K562 (cell line): ENCODE measurements at regions not wholly inside any gene's neighbourhood (a gene's known extent, or its start where the extent isn't known, plus 50 kb on each side); places are given as distances from the start of the nearest gene placed in this dataset.

Experiments
- CEBPB ChIP-seq: fragments of 450-650 bp; IDR thresholded peaks from 2 replicates; pipeline ENCODE4 v1.6.1; 2016; ENCODE audit warnings: missing genetic modification characterization, missing compliant biosample characterization
- CEBPG ChIP-seq, 3 experiments: fragments of 200-800 bp in 1 of 3; sonication (Bioruptor generic) in 1 of 3; sonication (generic) in 1 of 3; formaldehyde crosslinking in 1 of 3; IDR thresholded peaks in 2 of 3; conservative IDR thresholded peaks in 1 of 3; 2 replicates each; pipeline versions ENCODE4 v1.6.1 to v1.8.0; 2016 to 2022; ENCODE audit warnings: missing compliant biosample characterization in 2 of 3, missing genetic modification characterization in 2 of 3, mild to moderate bottlenecking in 1 of 3, missing genetic modification reagents in 1 of 3
- CTBP1 ChIP-seq: fragments of 450-650 bp; IDR thresholded peaks from 2 replicates; pipeline ENCODE4 v1.6.1; 2016; ENCODE audit warnings: borderline replicate concordance
- JUN ChIP-seq, 2 experiments: sonication (generic) in 1 of 2; formaldehyde crosslinking in 1 of 2; IDR thresholded peaks; 2 replicates each; pipeline versions ENCODE4 v1.6.1 to v1.8.0; 2012 to 2022; ENCODE audit warnings: borderline replicate concordance in 2 of 2, mild to moderate bottlenecking in 2 of 2, improper control_type of control experiment in 1 of 2, low read depth in 1 of 2, low read length in 1 of 2, missing genetic modification reagents in 1 of 2
- LCOR ChIP-seq: sonication (generic); formaldehyde crosslinking; IDR thresholded peaks from 2 replicates; pipeline ENCODE4 v1.8.0; 2022; ENCODE audit warnings: mild to moderate bottlenecking, missing genetic modification reagents
- MYBL2 ChIP-seq, 2 experiments: fragments of 450-650 bp in 1 of 2; sonication (generic) in 1 of 2; formaldehyde crosslinking in 1 of 2; IDR thresholded peaks; 2 replicates each; pipeline versions ENCODE4 v1.6.1 to v1.8.1; 2017 to 2022; ENCODE audit warnings: borderline replicate concordance in 1 of 2, inconsistent platforms in 1 of 2, low read depth in 1 of 2, mild to moderate bottlenecking in 1 of 2, missing genetic modification reagents in 1 of 2, moderate library complexity in 1 of 2
- PPARD ChIP-seq: fragments of 250-450 bp; sonication (Bioruptor Pico); IDR thresholded peaks from 2 replicates; pipeline ENCODE4 v1.8.0; 2022; ENCODE audit warnings: inconsistent platforms, mild to moderate bottlenecking, moderate library complexity
- RBBP5 ChIP-seq: fragments of 200-600 bp; sonication (generic); IDR thresholded peaks from 2 replicates; pipeline ENCODE4 v1.6.1; 2012; ENCODE audit warnings: borderline replicate concordance, mild to moderate bottlenecking, low read length, control low read depth, inconsistent platforms; ENCODE audit not compliant: insufficient read depth, poor library complexity, severe bottlenecking
- SMARCE1 ChIP-seq: fragments of 450-650 bp; IDR thresholded peaks from 2 replicates; pipeline ENCODE4 v1.7.1; 2016; ENCODE audit warnings: mild to moderate bottlenecking
- TF ChIP-seq, protein P1 (sequence below), 2 experiments: fragments of 450-650 bp; conservative IDR thresholded peaks; 2 replicates each; pipeline ENCODE4 v1.6.1; 2017; ENCODE audit warnings: mild to moderate bottlenecking in 2 of 2, moderate library complexity in 2 of 2
- TF ChIP-seq, protein P2 (sequence below), 2 experiments: fragments of 450-650 bp in 1 of 2; sonication (generic) in 1 of 2; formaldehyde crosslinking in 1 of 2; IDR thresholded peaks in 1 of 2; conservative IDR thresholded peaks in 1 of 2; 2 replicates each; pipeline versions ENCODE4 v1.6.1 to v1.8.1; 2016 to 2023; ENCODE audit warnings: mild to moderate bottlenecking in 2 of 2, moderate library complexity in 2 of 2, inconsistent platforms in 1 of 2, missing genetic modification reagents in 1 of 2
- TF ChIP-seq, protein P3 (sequence below): fragments of 450-650 bp; IDR thresholded peaks from 2 replicates; pipeline ENCODE4 v1.6.1; 2017; ENCODE audit warnings: mild to moderate bottlenecking, moderate library complexity
- TF ChIP-seq, protein P4 (sequence below): fragments of 450-650 bp; IDR thresholded peaks from 2 replicates; pipeline ENCODE4 v1.6.1; 2016; ENCODE audit warnings: antibody characterized with exemption
- TF ChIP-seq, protein P5 (sequence below): fragments of 450-650 bp; formaldehyde crosslinking; IDR thresholded peaks from 2 replicates; pipeline ENCODE4 v1.4.0; 2020; ENCODE audit warnings: mild to moderate bottlenecking, moderate library complexity
- TF ChIP-seq, protein P6 (sequence below): fragments of 450-650 bp; formaldehyde crosslinking; conservative IDR thresholded peaks from 2 replicates; pipeline ENCODE4 v1.4.0; 2022; ENCODE audit warnings: mild to moderate bottlenecking, missing genetic modification characterization

DNA sequence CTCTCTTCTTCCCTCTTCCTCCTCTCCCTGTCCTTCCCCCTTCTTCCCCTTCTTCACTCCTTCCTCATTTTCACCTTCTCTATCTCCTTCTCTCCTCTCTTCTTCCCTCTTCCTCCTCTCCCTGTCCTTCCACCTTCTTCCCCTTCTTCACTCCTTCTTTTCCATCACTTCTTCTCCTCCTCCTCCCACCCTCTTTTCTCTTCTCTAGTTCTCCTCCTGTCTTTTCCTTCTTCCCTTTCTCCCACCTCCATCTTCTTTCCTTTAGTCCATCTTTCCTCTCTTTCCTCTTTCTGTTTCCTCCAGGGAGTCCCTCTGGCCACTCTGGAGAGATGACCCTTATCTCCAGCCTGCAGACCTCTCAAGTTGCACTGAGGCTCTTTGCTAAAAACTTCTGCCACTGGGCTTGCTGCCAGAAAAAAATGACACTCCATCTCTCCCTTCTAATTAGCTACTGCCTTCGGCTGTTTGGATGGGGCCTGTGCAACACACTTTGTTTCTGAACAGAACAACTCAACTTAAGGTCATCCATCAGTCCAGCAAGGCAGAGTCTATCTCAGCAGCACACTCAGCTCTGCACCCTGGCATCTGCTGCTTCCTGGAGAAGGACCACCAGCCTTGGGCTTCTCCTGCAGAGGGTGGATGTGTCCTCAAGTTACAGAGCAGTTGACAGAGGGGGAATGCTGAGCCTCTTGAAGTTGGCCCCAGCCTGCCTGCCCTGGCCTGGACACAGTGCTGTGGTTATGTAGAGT lies 538.8 kb downstream of the MATN1 start (continued):
- TF ChIP-seq JUN (IDR thresholded peaks at IDR 0.05; ENCODE audit: borderline replicate concordance, low read depth, low read length) (peak; percentile 70), JUN (CRISPR knock-in tag; IDR thresholded peaks at IDR 0.05; ENCODE audit: borderline replicate concordance) (no peak), LCOR (peak; percentile 77), RBBP5 (peak; percentile 59), PPARD (CRISPR knock-in tag) (no peak), MYBL2 (IDR thresholded peaks at IDR 0.05; ENCODE audit: low read depth) (peak; percentile 67; the same call in 1 of the 2 replicates), MYBL2 (CRISPR knock-in tag; IDR thresholded peaks at IDR 0.05; ENCODE audit: borderline replicate concordance) (no peak), CEBPB (0 out of 2 replicates have a peak, but pooled peaks have one; percentile 31), CTBP1 (peak; percentile 98), SMARCE1 (peak; percentile 99), CEBPG (CRISPR knock-in tag; IDR thresholded peaks at IDR 0.05) (no peak), CEBPG (tag; conservative IDR thresholded peaks at IDR 0.05 in 1 of 2, IDR thresholded peaks at IDR 0.05 in 1 of 2) (no peak)
- TF ChIP-seq, protein P1, sequence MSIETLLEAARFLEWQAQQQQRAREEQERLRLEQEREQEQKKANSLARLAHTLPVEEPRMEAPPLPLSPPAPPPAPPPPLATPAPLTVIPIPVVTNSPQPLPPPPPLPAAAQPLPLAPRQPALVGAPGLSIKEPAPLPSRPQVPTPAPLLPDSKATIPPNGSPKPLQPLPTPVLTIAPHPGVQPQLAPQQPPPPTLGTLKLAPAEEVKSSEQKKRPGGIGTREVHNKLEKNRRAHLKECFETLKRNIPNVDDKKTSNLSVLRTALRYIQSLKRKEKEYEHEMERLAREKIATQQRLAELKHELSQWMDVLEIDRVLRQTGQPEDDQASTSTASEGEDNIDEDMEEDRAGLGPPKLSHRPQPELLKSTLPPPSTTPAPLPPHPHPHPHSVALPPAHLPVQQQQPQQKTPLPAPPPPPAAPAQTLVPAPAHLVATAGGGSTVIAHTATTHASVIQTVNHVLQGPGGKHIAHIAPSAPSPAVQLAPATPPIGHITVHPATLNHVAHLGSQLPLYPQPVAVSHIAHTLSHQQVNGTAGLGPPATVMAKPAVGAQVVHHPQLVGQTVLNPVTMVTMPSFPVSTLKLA (conservative IDR thresholded peaks at IDR 0.05): peak in 1 of 2 experiments; percentile 56; a peak in 1 of 4 replicates
- TF ChIP-seq, protein P2, sequence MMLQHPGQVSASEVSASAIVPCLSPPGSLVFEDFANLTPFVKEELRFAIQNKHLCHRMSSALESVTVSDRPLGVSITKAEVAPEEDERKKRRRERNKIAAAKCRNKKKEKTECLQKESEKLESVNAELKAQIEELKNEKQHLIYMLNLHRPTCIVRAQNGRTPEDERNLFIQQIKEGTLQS (IDR thresholded peaks at IDR 0.05): peak; percentile 50; the same call in 1 of the 2 replicates
- TF ChIP-seq, protein P2 (CRISPR knock-in tag; conservative IDR thresholded peaks at IDR 0.05): no peak
- TF ChIP-seq, protein P3, sequence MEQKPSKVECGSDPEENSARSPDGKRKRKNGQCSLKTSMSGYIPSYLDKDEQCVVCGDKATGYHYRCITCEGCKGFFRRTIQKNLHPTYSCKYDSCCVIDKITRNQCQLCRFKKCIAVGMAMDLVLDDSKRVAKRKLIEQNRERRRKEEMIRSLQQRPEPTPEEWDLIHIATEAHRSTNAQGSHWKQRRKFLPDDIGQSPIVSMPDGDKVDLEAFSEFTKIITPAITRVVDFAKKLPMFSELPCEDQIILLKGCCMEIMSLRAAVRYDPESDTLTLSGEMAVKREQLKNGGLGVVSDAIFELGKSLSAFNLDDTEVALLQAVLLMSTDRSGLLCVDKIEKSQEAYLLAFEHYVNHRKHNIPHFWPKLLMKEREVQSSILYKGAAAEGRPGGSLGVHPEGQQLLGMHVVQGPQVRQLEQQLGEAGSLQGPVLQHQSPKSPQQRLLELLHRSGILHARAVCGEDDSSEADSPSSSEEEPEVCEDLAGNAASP: no peak
- TF ChIP-seq, protein P4, sequence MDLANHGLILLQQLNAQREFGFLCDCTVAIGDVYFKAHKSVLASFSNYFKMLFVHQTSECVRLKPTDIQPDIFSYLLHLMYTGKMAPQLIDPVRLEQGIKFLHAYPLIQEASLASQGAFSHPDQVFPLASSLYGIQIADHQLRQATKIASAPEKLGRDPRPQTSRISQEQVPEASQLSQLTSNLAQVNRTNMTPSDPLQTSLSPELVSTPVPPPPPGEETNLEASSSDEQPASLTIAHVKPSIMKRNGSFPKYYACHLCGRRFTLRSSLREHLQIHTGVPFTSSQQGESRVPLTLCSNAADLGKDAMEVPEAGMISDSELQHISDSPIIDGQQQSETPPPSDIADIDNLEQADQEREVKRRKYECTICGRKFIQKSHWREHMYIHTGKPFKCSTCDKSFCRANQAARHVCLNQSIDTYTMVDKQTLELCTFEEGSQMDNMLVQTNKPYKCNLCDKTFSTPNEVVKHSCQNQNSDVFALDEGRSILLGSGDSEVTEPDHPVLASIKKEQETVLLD: peak; percentile 88
- TF ChIP-seq, protein P5, sequence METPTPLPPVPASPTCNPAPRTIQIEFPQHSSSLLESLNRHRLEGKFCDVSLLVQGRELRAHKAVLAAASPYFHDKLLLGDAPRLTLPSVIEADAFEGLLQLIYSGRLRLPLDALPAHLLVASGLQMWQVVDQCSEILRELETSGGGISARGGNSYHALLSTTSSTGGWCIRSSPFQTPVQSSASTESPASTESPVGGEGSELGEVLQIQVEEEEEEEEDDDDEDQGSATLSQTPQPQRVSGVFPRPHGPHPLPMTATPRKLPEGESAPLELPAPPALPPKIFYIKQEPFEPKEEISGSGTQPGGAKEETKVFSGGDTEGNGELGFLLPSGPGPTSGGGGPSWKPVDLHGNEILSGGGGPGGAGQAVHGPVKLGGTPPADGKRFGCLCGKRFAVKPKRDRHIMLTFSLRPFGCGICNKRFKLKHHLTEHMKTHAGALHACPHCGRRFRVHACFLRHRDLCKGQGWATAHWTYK (CRISPR knock-in tag): peak; percentile 31; the same call in 1 of the 2 replicates
- TF ChIP-seq, protein P6, sequence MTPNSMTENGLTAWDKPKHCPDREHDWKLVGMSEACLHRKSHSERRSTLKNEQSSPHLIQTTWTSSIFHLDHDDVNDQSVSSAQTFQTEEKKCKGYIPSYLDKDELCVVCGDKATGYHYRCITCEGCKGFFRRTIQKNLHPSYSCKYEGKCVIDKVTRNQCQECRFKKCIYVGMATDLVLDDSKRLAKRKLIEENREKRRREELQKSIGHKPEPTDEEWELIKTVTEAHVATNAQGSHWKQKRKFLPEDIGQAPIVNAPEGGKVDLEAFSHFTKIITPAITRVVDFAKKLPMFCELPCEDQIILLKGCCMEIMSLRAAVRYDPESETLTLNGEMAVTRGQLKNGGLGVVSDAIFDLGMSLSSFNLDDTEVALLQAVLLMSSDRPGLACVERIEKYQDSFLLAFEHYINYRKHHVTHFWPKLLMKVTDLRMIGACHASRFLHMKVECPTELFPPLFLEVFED: peak; percentile 94
